Activated T-helper 17 cell treated with anti-CD3 and anti-CD28 coated beads, Interleukin-2, amount 50 U/mL, for 72 hours (primary cell): ENCODE measurements at regions not wholly inside any gene's neighbourhood (a gene's known extent, or its start where the extent isn't known, plus 50 kb on each side); places are given as distances from the start of the nearest gene placed in this dataset.

Experiments used
- ATAC-seq: fragments of 150-1000 bp; cut with Tn5 transposase; replicated peaks from 2 replicates; pipeline ENCODE4 v1.10.0; 2021; ENCODE audit warnings: mild to moderate bottlenecking, moderate library complexity
- H3K27ac Mint-ChIP-seq: one replicate; pipeline ENCODE4 v1.8.0; 2022; ENCODE audit warnings: mixed read lengths
- H3K27me3 Mint-ChIP-seq: one replicate; pipeline ENCODE4 v1.8.0; 2022; ENCODE audit warnings: mixed read lengths
- H3K36me3 Mint-ChIP-seq: one replicate; pipeline ENCODE4 v1.8.0; 2022; ENCODE audit warnings: low read depth, mild to moderate bottlenecking, mixed read lengths
- H3K4me1 Mint-ChIP-seq: one replicate; pipeline ENCODE4 v1.8.0; 2022; ENCODE audit warnings: mixed read lengths
- H3K4me3 Mint-ChIP-seq: one replicate; pipeline ENCODE4 v1.8.0; 2022; ENCODE audit warnings: mild to moderate bottlenecking, mixed read lengths
- H3K9me3 Mint-ChIP-seq: one replicate; pipeline ENCODE4 v1.8.0; 2022; ENCODE audit warnings: mixed read lengths

- Mint-ChIP-seq H3K27ac (no peak overlapping the region), H3K4me1 (no peaks in the 10 kb centered on the region)
- no peak for ATAC-seq
Measured at GRCh38 chr14:76314521-76315034, 61.4 kb upstream of the ESRRB start.

GRCh38 chr14:76320486-76320885 lies 55.5 kb upstream of the ESRRB start:
- no peak overlapping the region for H3K27ac Mint-ChIP-seq
- H3K4me1 Mint-ChIP-seq = no peaks in the 10 kb centered on the region
- no peak overlapping the region for H3K4me3 Mint-ChIP-seq
- ATAC-seq = no peak
- H3K36me3 Mint-ChIP-seq = no peaks in the 10 kb centered on the region
- H3K9me3 Mint-ChIP-seq = no peaks in the 10 kb centered on the region
- peaks cover 15% of the 10 kb centered on the region for H3K27me3 Mint-ChIP-seq

More at GRCh38 chr14:76314521-76315034, 61.4 kb upstream of the ESRRB start:
- H3K4me3 Mint-ChIP-seq = no peak overlapping the region
- peaks cover 28% of the 10 kb centered on the region for H3K27me3 Mint-ChIP-seq
- no peaks in the 10 kb centered on the region for H3K36me3 Mint-ChIP-seq
- H3K9me3 Mint-ChIP-seq = no peaks in the 10 kb centered on the region

- H3K27me3 Mint-ChIP-seq = peaks cover 18% of the 10 kb centered on the region
- H3K9me3 Mint-ChIP-seq = no peaks in the 10 kb centered on the region
- no peaks in the 10 kb centered on the region for H3K36me3 Mint-ChIP-seq
- H3K27ac Mint-ChIP-seq = no peak overlapping the region
- H3K4me1 Mint-ChIP-seq = no peaks in the 10 kb centered on the region
- H3K4me3 Mint-ChIP-seq = no peak overlapping the region
- no peak for ATAC-seq
Measured at GRCh38 chr14:76320975-76321374, 55.0 kb upstream of the ESRRB start.

- ATAC-seq = no peak
- H3K36me3 Mint-ChIP-seq = no peaks in the 10 kb centered on the region
- H3K27ac Mint-ChIP-seq = no peak overlapping the region
- H3K4me3 Mint-ChIP-seq = no peak overlapping the region
- no peaks in the 10 kb centered on the region for H3K9me3 Mint-ChIP-seq
- H3K4me1 Mint-ChIP-seq = no peaks in the 10 kb centered on the region
- peaks cover 18% of the 10 kb centered on the region for H3K27me3 Mint-ChIP-seq
Measured at GRCh38 chr14:76322594-76323220, 53.2 kb upstream of the ESRRB start.

GRCh38 chr14:76323331-76324050 lies 52.4 kb upstream of the ESRRB start:
- no peaks in the 10 kb centered on the region for H3K36me3 Mint-ChIP-seq
- H3K4me3 Mint-ChIP-seq = no peak overlapping the region
- no peaks in the 10 kb centered on the region for H3K4me1 Mint-ChIP-seq
- no peak for ATAC-seq
- H3K27me3 Mint-ChIP-seq = peaks cover 24% of the 10 kb centered on the region
- no peaks in the 10 kb centered on the region for H3K9me3 Mint-ChIP-seq
- no peak overlapping the region for H3K27ac Mint-ChIP-seq

- Mint-ChIP-seq H3K36me3 (no peaks in the 10 kb centered on the region), H3K4me3 (no peak overlapping the region), H3K27ac (no peak overlapping the region), H3K27me3 (peaks cover 29% of the 10 kb centered on the region), H3K4me1 (no peaks in the 10 kb centered on the region), H3K9me3 (no peaks in the 10 kb centered on the region)
- ATAC-seq = no peak
Measured at GRCh38 chr14:76324133-76324532, 51.8 kb upstream of the ESRRB start.
